Hematopoietic multipotent progenitor cell treated with erythropoietin and hydrocortisone succinate and interleukin-3 and kit ligand, for 8 days (in vitro differentiated cells): ENCODE measurements at regions not wholly inside any gene's neighbourhood (a gene's known extent, or its start where the extent isn't known, plus 50 kb on each side); places are given as distances from the start of the nearest gene placed in this dataset.
"Not testable (repeated sequence)": the region's sequence is repeated elsewhere in the genome, so short reads cannot be mapped to it uniquely, and the experiment has no call there.

Source experiments
- DNase-seq: peaks from one replicate; pipeline ENCODE4 v3.0.0-alpha.2; 2015

GRCh38 chr14:24744641-24745040, 110.7 kb upstream of the GZMB start:
- DNase-seq: no peak

- no peak for DNase-seq
Measured at GRCh38 chr14:24741871-24742270, 107.9 kb upstream of the GZMB start.

- no peak for DNase-seq
Measured at GRCh38 chr14:24735984-24736630, 102.1 kb upstream of the GZMB start.

- DNase-seq: peak; percentile 75
Measured at GRCh38 chr14:24734917-24735500, 101.0 kb upstream of the GZMB start.

- no peak for DNase-seq
Measured at GRCh38 chr14:24726480-24726879, 92.5 kb upstream of the GZMB start.

GRCh38 chr14:24725311-24725710, 91.3 kb upstream of the GZMB start:
- no peak for DNase-seq

- no peak for DNase-seq
Measured at GRCh38 chr14:24721775-24722174, 87.8 kb upstream of the GZMB start.

GRCh38 chr14:24715239-24715638, 81.2 kb upstream of the GZMB start:
- no peak for DNase-seq

GRCh38 chr14:24713404-24713803, 79.4 kb upstream of the GZMB start:
- DNase-seq: no peak

- no peak for DNase-seq
Measured at GRCh38 chr14:24712909-24713308, 78.9 kb upstream of the GZMB start.

GRCh38 chr14:24712374-24712773, 78.4 kb upstream of the GZMB start:
- DNase-seq: no peak

- peak; percentile 69 for DNase-seq
Measured at GRCh38 chr14:24710403-24711112, 76.6 kb upstream of the GZMB start.

- DNase-seq: no peak
Measured at GRCh38 chr14:24708684-24709083, 74.7 kb upstream of the GZMB start.

GRCh38 chr14:24706351-24706750, 72.4 kb upstream of the GZMB start:
- no peak for DNase-seq

GRCh38 chr14:24705840-24706239, 71.8 kb upstream of the GZMB start:
- no peak for DNase-seq

GRCh38 chr14:24701062-24701461, 67.1 kb upstream of the GZMB start:
- no peak for DNase-seq

- DNase-seq: no peak
Measured at GRCh38 chr14:24700511-24700910, 66.5 kb upstream of the GZMB start.

GRCh38 chr14:24699052-24699451, 65.1 kb upstream of the GZMB start:
- DNase-seq: no peak

- DNase-seq: not testable (repeated sequence)
Measured at GRCh38 chr14:24696280-24696920, 62.4 kb upstream of the GZMB start.

GRCh38 chr14:24695265-24696241, 61.6 kb upstream of the GZMB start:
- no peak for DNase-seq

GRCh38 chr14:24694680-24695079, 60.7 kb upstream of the GZMB start:
- no peak for DNase-seq

GRCh38 chr14:24693983-24694382, 60.0 kb upstream of the GZMB start:
- no peak for DNase-seq

- no peak for DNase-seq
Measured at GRCh38 chr14:24693353-24693737, 59.4 kb upstream of the GZMB start.
